ENCODE measurements at regions not wholly inside any gene's neighbourhood (a gene's known extent, or its start where the extent isn't known, plus 50 kb on each side); places are given as distances from the start of the nearest gene placed in this dataset.

GRCh38 chr2:74763962-74764428, 69.9 kb upstream of the HK2 start:
- TF ChIP-seq CTCF (IDR thresholded peaks at IDR 0.05) (no peak), POLR2A (IDR thresholded peaks at IDR 0.05) (no peak)
